Aorta (tissue), 5 donors: ENCODE measurements at regions not wholly inside any gene's neighbourhood (a gene's known extent, or its start where the extent isn't known, plus 50 kb on each side); places are given as distances from the start of the nearest gene placed in this dataset.
"Not testable (repeated sequence)": the region's sequence is repeated elsewhere in the genome, so short reads cannot be mapped to it uniquely, and the experiment has no call there.

Source experiments
- ATAC-seq: fragments of 200-7000 bp; cut with Tn5 transposase; one replicate; pipeline ENCODE4 v1.9.1; 2022; ENCODE audit warnings: moderate library complexity; ENCODE audit not compliant: low FRiP score
- DNase-seq, 2 donors: peaks; one replicate each; pipeline ENCODE4 v3.0.0-alpha.2; 2020
- H3K27ac ChIP-seq, 2 donors: one replicate each; pipeline ENCODE4 v1.5.1; 2013; ENCODE audit warnings: low read length in 2 of 2, mild to moderate bottlenecking in 2 of 2, moderate library complexity in 2 of 2, control low read depth in 1 of 2, inconsistent platforms in 1 of 2, low read depth in 1 of 2
- H3K27me3 ChIP-seq, 2 donors: one replicate each; pipeline ENCODE4 v1.6.1; 2013; ENCODE audit warnings: control low read depth in 1 of 2, low read length in 1 of 2, mild to moderate bottlenecking in 1 of 2, moderate library complexity in 1 of 2; ENCODE audit not compliant: insufficient read depth in 2 of 2, control insufficient read depth in 1 of 2
- H3K36me3 ChIP-seq, 2 donors: one replicate each; pipeline ENCODE4 v1.6.1; 2013; ENCODE audit warnings: control low read depth in 1 of 2, low read length in 1 of 2, mild to moderate bottlenecking in 1 of 2; ENCODE audit not compliant: insufficient read depth in 2 of 2, control insufficient read depth in 1 of 2
- H3K4me1 ChIP-seq, 2 donors: one replicate each; pipeline ENCODE4 v1.6.1; 2013; ENCODE audit warnings: low read length in 2 of 2, control low read depth in 1 of 2, mild to moderate bottlenecking in 1 of 2, moderate library complexity in 1 of 2; ENCODE audit not compliant: insufficient read depth in 2 of 2, control insufficient read depth in 1 of 2
- H3K4me3 ChIP-seq, 2 donors: one replicate each; pipeline ENCODE4 v1.5.1; 2013; ENCODE audit warnings: low read length in 2 of 2, control low read depth in 1 of 2, mild to moderate bottlenecking in 1 of 2
- H3K9me3 ChIP-seq: one replicate; pipeline ENCODE4 v1.6.1; 2013; ENCODE audit warnings: mild to moderate bottlenecking, low read length; ENCODE audit not compliant: control insufficient read depth
- WGBS, 2 donors: extraction: QIAGEN DNeasy Blood & Tissue Kit; methylation state at CpG; one replicate each; pipeline ENCODE4 v1.1.7; 2013; 5-methylcytosine and 5-hydroxymethylcytosine counted together
- intact Hi-C, 2 donors: fragments of 100-400 bp; cut with DNase I; formaldehyde crosslinking; loops; one replicate each; pipeline versions ENCODE4 v1.14.2 to v1.15.0; 2022
- donor health status: healthy with polysubstance abuse.
- donor health status: Bipolar disorder and iron deficiency.
- donor health status: DM: no; HTN: no; CAD: no.
- donor health status: DM: no; HTN: no; CAD: no.
- donor health status: DM: yes; HTN: yes; CAD: no.

DNA sequence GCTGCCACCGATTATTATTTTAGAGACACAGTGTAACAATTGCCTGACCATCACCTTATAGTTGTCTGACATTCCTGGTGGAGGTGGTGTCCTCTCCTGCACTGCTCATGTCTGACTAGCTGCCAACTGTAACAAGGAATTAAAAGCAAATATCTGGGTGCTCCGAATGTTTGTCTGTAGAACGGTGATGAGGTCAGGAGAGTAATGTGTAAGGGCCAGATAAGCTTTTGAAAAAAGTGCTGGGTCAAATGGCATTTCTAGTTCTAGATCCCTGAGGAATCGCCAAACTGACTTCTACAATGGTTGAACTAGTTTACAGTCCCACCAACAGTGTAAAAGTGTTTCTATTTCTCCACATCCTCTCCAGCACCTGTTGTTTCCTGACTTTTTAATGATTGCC, 164.3 kb downstream of the VSIG4 start:
- ATAC-seq, H3K4me3 ChIP-seq, DNase-seq, H3K27ac ChIP-seq, H3K9me3 ChIP-seq, H3K27me3 ChIP-seq, H3K4me1 ChIP-seq, H3K36me3 ChIP-seq, intact Hi-C loops: not testable (repeated sequence)
- WGBS, 2 donors: 66 to 75% methylated on average over 4 of the region's 4 CpGs

DNA sequence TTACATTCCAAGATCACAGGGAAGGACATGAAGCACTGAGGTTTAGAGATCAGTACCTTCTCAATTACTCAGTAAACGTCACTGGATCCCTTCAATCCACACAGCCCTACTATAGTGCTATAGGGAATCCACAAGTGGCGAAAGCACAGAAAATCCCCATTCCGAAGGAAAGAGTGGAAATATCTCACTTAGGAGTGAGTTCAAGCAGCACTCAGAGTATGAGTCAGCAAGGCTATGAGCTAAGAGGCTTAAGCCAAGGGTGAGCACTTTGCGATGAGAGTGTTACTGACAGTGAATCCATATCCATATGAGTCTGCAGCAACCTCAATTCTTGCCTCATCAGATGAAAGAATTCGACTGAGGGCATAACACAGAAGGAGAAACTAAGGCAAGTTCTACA, 165.1 kb downstream of the VSIG4 start:
- Histone ChIP-seq H3K9me3 (no peaks in the 10 kb centered on the region), H3K4me3 (no peak overlapping the region), H3K4me1 (no peaks in the 10 kb centered on the region), H3K36me3 (no peaks in the 10 kb centered on the region), H3K27me3 (no peaks in the 10 kb centered on the region), H3K27ac (no peak overlapping the region)
- intact Hi-C loops: no loop called here
- 66 to 81% methylated on average over 5 of the region's 5 CpGs for WGBS, 2 donors
- DNase-seq: no peak
- ATAC-seq: no peak

DNA sequence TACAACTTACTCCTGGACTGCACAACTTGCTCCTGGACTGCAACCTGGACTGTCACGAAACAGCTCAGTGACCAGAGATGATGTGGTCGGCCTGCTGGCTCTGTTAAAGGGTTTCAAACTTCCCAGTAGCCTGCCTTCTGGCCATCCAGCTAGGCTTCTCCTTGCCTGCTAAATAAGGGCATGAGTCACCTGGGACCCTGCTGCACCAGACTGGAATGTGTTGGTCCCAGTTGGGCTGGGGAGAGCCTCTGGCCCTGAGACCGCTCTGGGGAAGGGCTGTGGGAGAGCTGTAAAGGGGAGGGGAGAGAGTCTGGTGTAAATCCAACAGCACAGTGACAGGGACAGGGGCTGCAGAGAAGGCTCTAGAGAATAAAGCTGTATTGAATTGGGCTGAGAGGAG, 165.8 kb downstream of the VSIG4 start:
- H3K27ac ChIP-seq: no peak overlapping the region
- H3K4me3 ChIP-seq: no peak overlapping the region
- no peaks in the 10 kb centered on the region for H3K9me3 ChIP-seq
- no peaks in the 10 kb centered on the region for H3K27me3 ChIP-seq
- DNase-seq (no peak), ATAC-seq (peak; percentile 15)
- H3K4me1 ChIP-seq: no peaks in the 10 kb centered on the region
- H3K36me3 ChIP-seq: no peaks in the 10 kb centered on the region
- WGBS, 2 donors: 41 to 60% methylated on average over 3 of the region's 3 CpGs
- intact Hi-C loops: no loop called here

DNA sequence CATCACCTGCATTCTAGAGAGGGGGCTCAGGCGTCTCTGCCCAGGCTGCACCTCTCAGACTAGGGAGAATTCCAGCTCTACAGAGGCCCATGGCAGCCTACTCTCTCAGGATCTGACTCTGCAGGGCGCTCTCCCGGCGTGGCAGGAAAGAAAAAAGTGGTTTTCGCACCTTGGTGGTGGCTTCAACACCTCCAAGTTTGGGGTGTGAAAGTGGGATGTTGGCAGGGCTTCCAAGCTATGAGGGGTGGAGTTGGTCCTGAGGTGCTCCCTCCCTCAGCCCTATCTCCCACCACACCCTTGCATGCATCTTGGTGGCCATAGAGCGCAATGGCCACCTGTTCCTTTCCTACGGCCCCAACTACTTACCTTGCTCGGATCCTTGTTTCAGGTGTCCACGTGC, 166.5 kb downstream of the VSIG4 start:
- H3K27ac ChIP-seq: no peak overlapping the region
- no peaks in the 10 kb centered on the region for H3K36me3 ChIP-seq
- H3K4me1 ChIP-seq: no peaks in the 10 kb centered on the region
- no peak overlapping the region for H3K4me3 ChIP-seq
- no peak for ATAC-seq
- WGBS, 2 donors: 76 to 82% methylated on average over 9 of the region's 9 CpGs
- H3K9me3 ChIP-seq: no peaks in the 10 kb centered on the region
- DNase-seq: no peak
- intact Hi-C loops: no loop called here
- no peaks in the 10 kb centered on the region for H3K27me3 ChIP-seq

DNA sequence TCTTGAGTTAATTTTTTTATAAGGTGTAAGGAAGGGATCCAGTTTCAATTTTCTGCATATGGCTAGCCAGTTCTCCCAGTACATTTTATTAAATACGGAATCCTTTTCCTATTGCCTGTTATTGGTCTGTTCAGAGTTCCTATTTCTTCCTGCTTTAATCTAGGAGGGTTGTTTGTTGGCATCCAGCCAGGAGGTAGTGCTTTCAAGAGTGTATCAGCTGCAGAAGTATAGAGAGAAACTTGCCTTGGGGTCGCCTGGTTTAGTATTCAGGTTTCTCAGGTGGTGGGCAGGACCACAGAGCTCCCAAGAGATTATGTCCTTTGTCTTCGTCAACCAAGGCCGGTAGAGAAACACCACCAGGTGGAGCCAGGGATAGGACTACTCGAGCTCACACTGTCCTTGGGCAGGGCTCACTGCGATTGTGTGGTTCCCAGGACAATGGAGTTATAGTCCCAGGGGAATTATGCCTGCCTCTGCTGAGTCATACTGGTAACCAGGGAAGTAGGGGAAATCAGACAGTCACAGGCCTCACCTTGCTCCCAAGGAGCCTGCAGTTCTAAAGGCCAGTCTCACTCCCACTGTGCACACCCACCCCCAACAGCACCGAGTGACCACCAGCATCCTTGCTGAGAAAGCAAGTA, 168.1 kb downstream of the VSIG4 start:
- no peaks in the 10 kb centered on the region for H3K27me3 ChIP-seq
- H3K27ac ChIP-seq: no peak overlapping the region
- no peak for DNase-seq
- ATAC-seq: no peak
- H3K9me3 ChIP-seq: no peaks in the 10 kb centered on the region
- intact Hi-C loops: no loop called here
- H3K36me3 ChIP-seq: no peaks in the 10 kb centered on the region
- H3K4me3 ChIP-seq: no peak overlapping the region
- WGBS, 2 donors: 53 to 62% methylated on average over 7 of the region's 7 CpGs
- no peaks in the 10 kb centered on the region for H3K4me1 ChIP-seq

DNA sequence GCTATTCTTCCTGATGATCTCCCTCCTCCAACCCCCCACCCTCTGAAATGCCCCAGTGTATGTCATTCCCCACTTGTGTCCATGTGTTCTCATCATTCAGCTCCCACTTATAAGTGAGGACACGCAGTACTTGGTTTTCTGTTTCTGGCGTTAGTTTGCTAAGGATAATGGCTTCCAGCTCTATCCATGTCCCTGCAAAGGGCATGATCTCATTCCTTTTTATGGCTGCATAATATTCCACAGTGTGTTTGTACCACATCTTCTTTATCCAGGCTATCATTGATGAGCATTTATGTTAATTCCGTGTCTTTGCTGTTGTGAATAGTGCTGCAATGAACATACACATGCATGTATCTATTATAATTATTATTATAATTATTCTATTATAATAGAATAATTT, 169.3 kb downstream of the VSIG4 start:
- intact Hi-C loops, H3K36me3 ChIP-seq: not testable (repeated sequence)
- 81 to 94% methylated on average over 3 of the region's 3 CpGs for WGBS, 2 donors

DNA sequence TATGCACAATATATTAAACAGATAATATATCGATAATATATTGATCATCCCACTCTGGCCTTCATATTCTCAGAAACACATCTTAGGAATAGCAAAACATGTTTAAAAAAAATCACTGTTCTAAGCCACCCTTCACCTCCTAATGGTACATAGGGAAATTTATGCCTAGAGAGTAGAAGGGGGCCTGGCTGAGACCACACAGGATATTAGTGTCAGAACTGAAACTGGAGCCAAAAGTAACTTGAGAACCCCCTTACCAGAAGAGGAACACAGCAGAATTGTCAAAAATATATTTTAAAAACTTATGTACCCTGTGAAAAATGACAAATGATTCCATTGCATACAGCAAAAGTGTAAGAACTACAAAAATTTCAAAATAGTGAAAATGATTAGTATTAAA, 173.1 kb downstream of the VSIG4 start:
- Histone ChIP-seq H3K9me3 (no peaks in the 10 kb centered on the region), H3K36me3 (no peaks in the 10 kb centered on the region), H3K27me3 (no peaks in the 10 kb centered on the region), H3K27ac (no peak overlapping the region), H3K4me3 (no peak overlapping the region), H3K4me1 (no peaks in the 10 kb centered on the region)
- WGBS, 2 donors: 74 to 91% methylated on average over 1 of the region's 1 CpG
- intact Hi-C loops: no loop called here
- ATAC-seq (no peak), DNase-seq (no peak)

More for the DNA sequence above, 169.3 kb downstream of the VSIG4 start:
- DNase-seq, H3K27ac ChIP-seq, ATAC-seq, H3K27me3 ChIP-seq, H3K4me1 ChIP-seq, H3K4me3 ChIP-seq, H3K9me3 ChIP-seq: not testable (repeated sequence)

DNA sequence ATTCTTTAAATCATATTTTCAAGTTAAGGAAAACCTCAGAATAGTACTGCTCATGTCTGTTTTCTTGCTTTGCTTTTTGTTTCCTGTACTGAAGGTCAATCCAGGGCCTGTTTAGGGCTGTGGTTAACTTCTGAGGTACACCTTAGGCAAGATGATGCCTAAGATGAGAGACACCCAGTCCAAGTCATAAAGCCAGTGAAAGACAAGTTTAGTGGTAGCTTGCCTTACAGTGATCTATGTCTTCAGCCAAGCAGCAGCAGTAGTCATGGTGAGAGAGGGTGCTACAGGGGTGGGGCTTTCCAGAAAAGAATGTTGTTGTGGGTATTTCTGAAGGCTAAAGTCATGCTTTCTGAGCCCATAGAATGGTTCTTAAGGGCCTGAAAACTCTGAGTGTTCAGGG, 173.7 kb downstream of the VSIG4 start:
- H3K9me3 ChIP-seq: no peaks in the 10 kb centered on the region
- intact Hi-C loops: no loop called here
- no peaks in the 10 kb centered on the region for H3K4me1 ChIP-seq
- H3K27ac ChIP-seq: no peak overlapping the region
- no peaks in the 10 kb centered on the region for H3K27me3 ChIP-seq
- no peak for DNase-seq
- H3K4me3 ChIP-seq: no peak overlapping the region
- H3K36me3 ChIP-seq: no peaks in the 10 kb centered on the region
- no peak for ATAC-seq

DNA sequence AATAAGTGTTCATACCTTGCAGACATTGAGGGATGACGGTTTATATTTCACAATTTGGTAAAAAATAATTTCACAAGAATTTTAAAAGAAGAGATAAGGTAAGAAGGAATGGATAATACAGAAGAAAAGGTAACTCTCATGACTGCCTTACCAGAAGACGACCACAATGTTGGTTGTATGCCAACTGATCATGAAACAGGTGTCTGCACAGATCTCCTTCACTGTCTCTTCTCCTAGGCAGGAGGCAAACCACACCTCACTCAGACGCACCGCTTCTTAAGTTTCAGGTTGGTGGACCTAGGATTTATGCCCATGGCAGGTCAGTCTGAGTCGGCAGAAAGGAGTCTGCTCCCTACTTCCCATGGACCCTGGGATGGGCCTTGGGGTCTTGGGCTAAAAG, 177.2 kb downstream of the VSIG4 start:
- intact Hi-C loops: no loop called here
- ATAC-seq (no peak), DNase-seq (no peak)
- H3K27me3 ChIP-seq: no peaks in the 10 kb centered on the region
- no peak overlapping the region for H3K4me3 ChIP-seq
- H3K36me3 ChIP-seq: no peaks in the 10 kb centered on the region
- 72 to 87% methylated on average over 5 of the region's 5 CpGs for WGBS, 2 donors
- no peaks in the 10 kb centered on the region for H3K9me3 ChIP-seq
- H3K27ac ChIP-seq: no peak overlapping the region
- no peaks in the 10 kb centered on the region for H3K4me1 ChIP-seq
